A549 (cell line): ENCODE measurements at regions not wholly inside any gene's neighbourhood (a gene's known extent, or its start where the extent isn't known, plus 50 kb on each side); places are given as distances from the start of the nearest gene placed in this dataset.

Experiments
- BHLHE40 ChIP-seq: IDR thresholded peaks from 2 replicates; pipeline ENCODE4 v1.6.1; 2012; ENCODE audit warnings: low read depth, low read length, inconsistent platforms
- CHD4 ChIP-seq: fragments of 200-600 bp; sonication (generic); IDR thresholded peaks from 2 replicates; pipeline ENCODE4 v1.6.1; 2016; ENCODE audit warnings: antibody characterized with exemption, mild to moderate bottlenecking, borderline replicate concordance
- CTCF ChIP-seq: fragments of >200 bp; sonication (Bioruptor Twin); formaldehyde crosslinking; IDR thresholded peaks from 3 replicates; pipeline ENCODE4 v1.5.1; 2016
- ESRRA ChIP-seq: fragments of 150-350 bp; IDR thresholded peaks from 2 replicates; pipeline ENCODE4 v1.6.1; 2014; ENCODE audit warnings: mild to moderate bottlenecking, low read length, borderline replicate concordance
- FOXS1 ChIP-seq: fragments of 250-450 bp; sonication (Bioruptor Pico); IDR thresholded peaks from 2 replicates; pipeline ENCODE4 v1.5.0; 2020; ENCODE audit warnings: mild to moderate bottlenecking, moderate library complexity
- HOXA7 ChIP-seq: fragments of 250-450 bp; sonication (Bioruptor Pico); IDR thresholded peaks from 2 replicates; pipeline ENCODE4 v1.5.0; 2020; ENCODE audit warnings: mild to moderate bottlenecking, moderate library complexity
- JUN ChIP-seq, 2 experiments: fragments of >200 bp; sonication (Bioruptor Twin); formaldehyde crosslinking; IDR thresholded peaks; 2 replicates in 1 of 2; 3 replicates in 1 of 2; pipeline ENCODE4 v1.6.1; 2016 to 2017
- MAFK ChIP-seq: fragments of 450-650 bp; IDR thresholded peaks from 2 replicates; pipeline ENCODE4 v1.6.1; 2014; ENCODE audit not compliant: partially characterized antibody
- MAX ChIP-seq: IDR thresholded peaks from 2 replicates; pipeline ENCODE4 v1.6.1; 2012
- PHF8 ChIP-seq: fragments of 200-600 bp; sonication (generic); IDR thresholded peaks from 2 replicates; pipeline ENCODE4 v1.6.1; 2016; ENCODE audit warnings: low read depth, mild to moderate bottlenecking, antibody characterized with exemption, moderate library complexity, borderline replicate concordance
- POLR2A ChIP-seq: IDR thresholded peaks from 2 replicates; pipeline ENCODE4 v1.6.1; 2012; ENCODE audit warnings: mild to moderate bottlenecking, low read length
- RAD21 ChIP-seq, 2 experiments: fragments of >200 bp in 1 of 2; sonication (Bioruptor Twin) in 1 of 2; formaldehyde crosslinking in 1 of 2; IDR thresholded peaks in 1 of 2; conservative IDR thresholded peaks in 1 of 2; 2 replicates in 1 of 2; 3 replicates in 1 of 2; pipeline ENCODE4 v1.6.1; 2012 to 2018; ENCODE audit warnings: inconsistent platforms in 1 of 2
- RARB ChIP-seq: fragments of 250-450 bp; sonication (Bioruptor Pico); IDR thresholded peaks from 2 replicates; pipeline ENCODE4 v1.8.0; 2021; ENCODE audit warnings: mild to moderate bottlenecking, moderate library complexity
- REST ChIP-seq: fragments of 200-600 bp; sonication (generic); IDR thresholded peaks from 2 replicates; pipeline ENCODE4 v1.6.1; 2016; ENCODE audit warnings: antibody characterized with exemption, mild to moderate bottlenecking, moderate library complexity

- TF ChIP-seq POLR2A (no peak), RARB (CRISPR knock-in tag) (no peak), CTCF (no peak), CHD4 (no peak), FOXS1 (CRISPR knock-in tag) (no peak), MAFK (no peak), ESRRA (no peak), JUN (IDR thresholded peaks at IDR 0.05) (no peak), MAX (no peak), HOXA7 (CRISPR knock-in tag) (no peak), RAD21 (conservative IDR thresholded peaks at IDR 0.05 in 1 of 2, IDR thresholded peaks at IDR 0.05 in 1 of 2) (no peak), BHLHE40 (no peak), REST (no peak), PHF8 (no peak)
Observed at GRCh38 chr9:86830356-86830755, 117.0 kb downstream of the GAS1 start.
